ENCODE measurements at regions not wholly inside any gene's neighbourhood (a gene's known extent, or its start where the extent isn't known, plus 50 kb on each side); places are given as distances from the start of the nearest gene placed in this dataset.

DNA sequence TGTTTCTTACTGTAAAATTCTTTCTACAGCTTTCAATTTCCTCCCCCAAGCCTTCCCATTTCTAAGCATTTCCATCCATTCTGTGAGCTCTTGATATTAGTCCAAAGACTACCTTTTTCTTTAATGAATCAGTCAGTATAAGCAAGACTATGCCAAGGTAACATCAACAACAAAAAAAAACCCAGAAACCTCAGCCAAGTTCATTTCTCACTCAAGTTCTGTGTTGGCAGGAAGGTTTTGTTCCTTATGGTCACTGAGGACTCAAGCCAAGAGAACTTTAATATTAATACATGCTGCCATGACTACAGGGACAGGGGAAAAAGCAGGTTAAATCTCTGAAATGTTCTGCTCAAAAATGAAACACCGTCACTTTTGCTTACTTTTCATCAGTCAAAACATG, 621.2 kb upstream of the NRP1 start:
- H3K9me3 ChIP-seq (replicated peaks in 1 of 2; ENCODE audit: control insufficient read depth in 1 of 2, insufficient read depth in 1 of 2, low read length in 2 of 2) = no peaks in the 10 kb centered on the region
- no peaks in the 10 kb centered on the region for H4K20me1 ChIP-seq (ENCODE audit: insufficient read depth, low read length)
- no CpG with 5 or more reads among the region's 1 CpG for WGBS (ENCODE audit: insufficient coverage)
- no peaks in the 10 kb centered on the region for H3K36me3 ChIP-seq (replicated peaks in 1 of 2; ENCODE audit: control insufficient read depth in 1 of 2, insufficient read depth in 2 of 2, low read length in 2 of 2)
- no peaks in the 10 kb centered on the region for H3K36me3 Mint-ChIP-seq
- no peak overlapping the region for H3K27ac Mint-ChIP-seq
- no peak overlapping the region for H3K4me3 ChIP-seq (replicated peaks in 1 of 3; ENCODE audit: low read depth in 2 of 3, low read length in 3 of 3)
- TF ChIP-seq, protein P1, sequence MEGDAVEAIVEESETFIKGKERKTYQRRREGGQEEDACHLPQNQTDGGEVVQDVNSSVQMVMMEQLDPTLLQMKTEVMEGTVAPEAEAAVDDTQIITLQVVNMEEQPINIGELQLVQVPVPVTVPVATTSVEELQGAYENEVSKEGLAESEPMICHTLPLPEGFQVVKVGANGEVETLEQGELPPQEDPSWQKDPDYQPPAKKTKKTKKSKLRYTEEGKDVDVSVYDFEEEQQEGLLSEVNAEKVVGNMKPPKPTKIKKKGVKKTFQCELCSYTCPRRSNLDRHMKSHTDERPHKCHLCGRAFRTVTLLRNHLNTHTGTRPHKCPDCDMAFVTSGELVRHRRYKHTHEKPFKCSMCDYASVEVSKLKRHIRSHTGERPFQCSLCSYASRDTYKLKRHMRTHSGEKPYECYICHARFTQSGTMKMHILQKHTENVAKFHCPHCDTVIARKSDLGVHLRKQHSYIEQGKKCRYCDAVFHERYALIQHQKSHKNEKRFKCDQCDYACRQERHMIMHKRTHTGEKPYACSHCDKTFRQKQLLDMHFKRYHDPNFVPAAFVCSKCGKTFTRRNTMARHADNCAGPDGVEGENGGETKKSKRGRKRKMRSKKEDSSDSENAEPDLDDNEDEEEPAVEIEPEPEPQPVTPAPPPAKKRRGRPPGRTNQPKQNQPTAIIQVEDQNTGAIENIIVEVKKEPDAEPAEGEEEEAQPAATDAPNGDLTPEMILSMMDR (IDR thresholded peaks at IDR 0.05) = no peak
- no peak overlapping the region for H3K27ac ChIP-seq (ENCODE audit: low read depth in 1 of 2, low read length in 2 of 2)
- no peaks in the 10 kb centered on the region for H3K4me1 Mint-ChIP-seq
- intact Hi-C loops (cut with micrococcal nuclease) = no loop called here
- no peak overlapping the region for H3K9ac ChIP-seq (ENCODE audit: insufficient read depth, low read length, poor library complexity, severe bottlenecking)
- H2AFZ ChIP-seq (ENCODE audit: insufficient read depth, low read depth, low read length, poor library complexity, severe bottlenecking) = no peak overlapping the region
- no peaks in the 10 kb centered on the region for H3K4me1 ChIP-seq (ENCODE audit: control insufficient read depth in 1 of 2, insufficient read depth in 2 of 2, low read length in 2 of 2)
- DNase-seq = no peak
- H3K4me2 ChIP-seq (replicated peaks; ENCODE audit: extremely low read depth, low read length, poor library complexity, severe bottlenecking) = no peak overlapping the region
- no peaks in the 10 kb centered on the region for H3K79me2 ChIP-seq (ENCODE audit: insufficient read depth, low read length)
- H3K27me3 ChIP-seq (ENCODE audit: control insufficient read depth in 2 of 2, insufficient read depth in 2 of 2, low read length in 2 of 2) = no peaks in the 10 kb centered on the region
- H3K4me3 Mint-ChIP-seq = no peak overlapping the region
- H3K9me3 Mint-ChIP-seq = peaks cover 0 to 8% (median 3%) of the 10 kb centered on the region in 7 donors
- peaks cover 2 to 4% (median 4%) of the 10 kb centered on the region in 3 donors for H3K27me3 Mint-ChIP-seq (ENCODE audit: low read depth in 3 of 3)

DNA sequence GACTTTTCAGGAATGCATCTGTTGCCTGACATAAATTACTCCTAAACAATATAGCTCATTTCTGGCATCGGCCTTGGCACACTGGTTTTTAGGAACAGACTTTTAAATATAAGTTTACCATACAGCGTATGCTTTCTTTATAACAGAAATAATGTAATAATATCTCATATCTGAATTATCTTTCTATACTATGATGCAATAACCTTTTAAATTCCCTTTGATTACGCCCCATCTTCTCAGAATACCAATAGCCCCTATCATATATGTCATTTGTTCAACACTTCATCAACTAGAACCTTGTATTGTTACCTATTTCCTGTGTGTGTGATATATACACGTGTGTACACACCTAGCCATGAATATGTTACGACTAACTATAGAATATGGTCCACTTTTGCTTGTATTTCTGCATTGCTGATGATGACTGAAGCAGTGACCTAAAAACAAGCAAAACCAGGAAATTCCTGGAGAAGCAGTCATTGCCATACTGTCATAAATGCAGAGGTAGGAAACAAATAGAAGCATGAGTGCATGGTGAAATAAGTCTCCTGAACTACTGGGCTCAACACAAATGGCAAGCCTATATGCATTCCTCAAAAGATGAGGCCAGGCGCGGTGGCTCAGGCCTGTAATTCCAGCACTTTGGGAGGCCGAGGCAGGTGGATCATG, 618.4 kb upstream of the NRP1 start:
- TF ChIP-seq, protein P1 (IDR thresholded peaks at IDR 0.05) = no peak
- no peak overlapping the region for H3K27ac Mint-ChIP-seq
- no peaks in the 10 kb centered on the region for H3K4me1 ChIP-seq (ENCODE audit: control insufficient read depth in 1 of 2, insufficient read depth in 2 of 2, low read length in 2 of 2)
- no peak for DNase-seq
- no peaks in the 10 kb centered on the region for H3K79me2 ChIP-seq (ENCODE audit: insufficient read depth, low read length)
- no peak overlapping the region for H3K4me2 ChIP-seq (replicated peaks; ENCODE audit: extremely low read depth, low read length, poor library complexity, severe bottlenecking)
- H3K27me3 Mint-ChIP-seq (ENCODE audit: low read depth in 3 of 3) = peaks cover 0 to 4% (median 0%) of the 10 kb centered on the region in 3 donors
- H3K27me3 ChIP-seq (ENCODE audit: control insufficient read depth in 2 of 2, insufficient read depth in 2 of 2, low read length in 2 of 2) = no peaks in the 10 kb centered on the region
- no peak overlapping the region for H3K9ac ChIP-seq (ENCODE audit: insufficient read depth, low read length, poor library complexity, severe bottlenecking)
- H3K36me3 Mint-ChIP-seq = no peaks in the 10 kb centered on the region
- H3K27ac ChIP-seq (ENCODE audit: low read depth in 1 of 2, low read length in 2 of 2) = no peak overlapping the region
- intact Hi-C loops (cut with micrococcal nuclease) = no loop called here
- no CpG with 5 or more reads among the region's 8 CpGs for WGBS (ENCODE audit: insufficient coverage)
- no peaks in the 10 kb centered on the region for H3K9me3 ChIP-seq (replicated peaks in 1 of 2; ENCODE audit: control insufficient read depth in 1 of 2, insufficient read depth in 1 of 2, low read length in 2 of 2)
- no peaks in the 10 kb centered on the region for H3K36me3 ChIP-seq (replicated peaks in 1 of 2; ENCODE audit: control insufficient read depth in 1 of 2, insufficient read depth in 2 of 2, low read length in 2 of 2)
- H3K4me1 Mint-ChIP-seq = no peaks in the 10 kb centered on the region
- H4K20me1 ChIP-seq (ENCODE audit: insufficient read depth, low read length) = no peaks in the 10 kb centered on the region
- no peak overlapping the region for H2AFZ ChIP-seq (ENCODE audit: insufficient read depth, low read depth, low read length, poor library complexity, severe bottlenecking)
- peaks cover 0 to 8% (median 3%) of the 10 kb centered on the region in 7 donors for H3K9me3 Mint-ChIP-seq
- H3K4me3 ChIP-seq (replicated peaks in 1 of 3; ENCODE audit: low read depth in 2 of 3, low read length in 3 of 3) = no peak overlapping the region
- H3K4me3 Mint-ChIP-seq = no peak overlapping the region

All from CD14-positive monocyte (primary cell).